HCT116 (cell line): ENCODE measurements at regions not wholly inside any gene's neighbourhood (a gene's known extent, or its start where the extent isn't known, plus 50 kb on each side); places are given as distances from the start of the nearest gene placed in this dataset.

ENCODE experiments used
- ATAC-seq: fragments of 200-7000 bp; cut with Tn5 transposase; 2 replicates; pipeline ENCODE4 v1.9.1; 2020; ENCODE audit warnings: mild to moderate bottlenecking, moderate library complexity
- BruUV-seq: library from RNA; stranded (reverse); fragments of 400-500 nt; replicated peaks from 2 replicates; lab custom pipeline; 2021; lab: Mats Ljungman, UMichigan
- CTCF ChIA-PET: fragments of 300-600 bp; sonication (Branson Sonifier 250); formaldehyde crosslinking; loops from one replicate; lab custom pipeline; 2021; ENCODE audit warnings: antibody characterized with exemption; lab: Charles Lee
- POLR2A ChIA-PET: fragments of 300-600, 350-600 bp; sonication (Branson Sonifier 250); formaldehyde crosslinking; loops from one replicate; lab custom pipeline; 2021; ENCODE audit warnings: antibody characterized with exemption; lab: Charles Lee
- RAD21 ChIA-PET, 2 experiments: fragments of 300-600 bp; sonication (Branson Sonifier 250); formaldehyde crosslinking; loops; one replicate each; lab custom pipeline; 2023; ENCODE audit warnings: low total read pairs in 2 of 2; ENCODE audit not compliant: uncharacterized antibody in 2 of 2, unreplicated experiment in 2 of 2, low non-redundant PET in 1 of 2; lab: Charles Lee
- DNase-seq: peaks from one replicate; pipeline ENCODE4 v3.0.0-alpha.2; 2010; ENCODE audit warnings: low read depth, low spot score
- H2AFZ ChIP-seq: fragments of 200-600 bp; shearing (Covaris generic), sonication (generic); 2 replicates; pipeline ENCODE4 v1.6.1; 2017; ENCODE audit warnings: low read depth, mixed run types, mixed read lengths, antibody characterized with exemption, low read length; ENCODE audit not compliant: poor library complexity, severe bottlenecking
- H3K27ac ChIP-seq: 2 replicates; pipeline ENCODE4 v1.5.1; 2012; ENCODE audit warnings: low read depth, low read length
- H3K27me3 ChIP-seq: fragments of 200-600 bp; sonication (generic); 2 replicates; pipeline ENCODE4 v1.6.1; 2016; ENCODE audit warnings: mixed run types, low read length, mixed read lengths; ENCODE audit not compliant: insufficient read depth
- H3K36me3 ChIP-seq, 2 experiments: fragments of 200-500 bp in 1 of 2; fragments of 200-600 bp in 1 of 2; sonication (Bioruptor generic) in 1 of 2; sonication (generic) in 1 of 2; 2 replicates each; pipeline versions ENCODE4 v1.5.1 to v1.6.1; 2014 to 2016; ENCODE audit warnings: low read length in 2 of 2, inconsistent platforms in 1 of 2, mixed read lengths in 1 of 2, mixed run types in 1 of 2; ENCODE audit not compliant: insufficient read depth in 2 of 2, control insufficient read depth in 1 of 2
- H3K4me1 ChIP-seq, 2 experiments: fragments of 200-600 bp in 1 of 2; sonication (generic) in 1 of 2; 2 replicates each; pipeline versions ENCODE4 v1.5.1 to v1.6.1; 2012 to 2017; ENCODE audit warnings: low read length in 2 of 2, inconsistent platforms in 1 of 2, mild to moderate bottlenecking in 1 of 2, mixed read lengths in 1 of 2, mixed run types in 1 of 2, moderate library complexity in 1 of 2; ENCODE audit not compliant: insufficient read depth in 2 of 2, control insufficient read depth in 1 of 2
- H3K4me2 ChIP-seq: fragments of 200-600 bp; sonication (generic); 2 replicates; pipeline ENCODE4 v1.6.1; 2017; ENCODE audit warnings: mixed run types, low read length, mixed read lengths
- H3K4me3 ChIP-seq, 2 experiments: fragments of 200-600 bp in 1 of 2; sonication (generic) in 1 of 2; replicated peaks in 1 of 2; 2 replicates each; pipeline ENCODE4 v1.5.1; 2011 to 2016; ENCODE audit warnings: low read length in 2 of 2, control low read depth in 1 of 2, low read depth in 1 of 2, mild to moderate bottlenecking in 1 of 2, mixed read lengths in 1 of 2, mixed run types in 1 of 2
- H3K79me2 ChIP-seq: fragments of 200-600 bp; sonication (generic); 2 replicates; pipeline ENCODE4 v1.6.1; 2017; ENCODE audit warnings: mild to moderate bottlenecking, mixed run types, low read length, moderate library complexity, mixed read lengths; ENCODE audit not compliant: insufficient read depth
- H3K9ac ChIP-seq: fragments of 200-600 bp; sonication (generic); 2 replicates; pipeline ENCODE4 v1.6.1; 2016; ENCODE audit warnings: low read length, mixed read lengths
- H3K9me2 ChIP-seq: fragments of 200-600 bp; sonication (generic), shearing (Covaris generic); 2 replicates; pipeline ENCODE4 v1.6.1; 2017; ENCODE audit warnings: mixed run types, mild to moderate bottlenecking, moderate library complexity; ENCODE audit not compliant: insufficient read depth
- H3K9me3 ChIP-seq, 2 experiments: fragments of 200-500 bp in 1 of 2; fragments of 200-600 bp in 1 of 2; sonication (Bioruptor generic) in 1 of 2; sonication (generic) in 1 of 2; 2 replicates each; pipeline ENCODE4 v1.6.1; 2014 to 2017; ENCODE audit warnings: low read length in 2 of 2, mixed read lengths in 2 of 2, inconsistent platforms in 1 of 2, low read depth in 1 of 2, mild to moderate bottlenecking in 1 of 2, mixed run types in 1 of 2, moderate library complexity in 1 of 2; ENCODE audit not compliant: control insufficient read depth in 1 of 2, insufficient read depth in 1 of 2
- H4K20me1 ChIP-seq: fragments of 200-600 bp; sonication (generic), shearing (Covaris generic); 2 replicates; pipeline ENCODE4 v1.6.1; 2017; ENCODE audit warnings: mixed run types, mild to moderate bottlenecking, moderate library complexity; ENCODE audit not compliant: insufficient read depth
- CEBPB ChIP-seq: IDR thresholded peaks from 2 replicates; pipeline ENCODE4 v1.6.1; 2012; ENCODE audit warnings: low read depth
- EGR1 ChIP-seq: IDR thresholded peaks from 2 replicates; pipeline ENCODE4 v1.6.1; 2012; ENCODE audit warnings: low read depth
- ELF1 ChIP-seq: IDR thresholded peaks from 2 replicates; pipeline ENCODE4 v1.6.1; 2012; ENCODE audit warnings: low read depth, borderline replicate concordance
- EZH2 ChIP-seq: fragments of 200-600 bp; sonication (generic); IDR thresholded peaks from 2 replicates; pipeline ENCODE4 v1.6.1; 2017; ENCODE audit warnings: antibody characterized with exemption, mixed run types
- EZH2phosphoT487 ChIP-seq: fragments of 200-600 bp; IDR thresholded peaks from 2 replicates; pipeline ENCODE4 v1.6.1; 2018; ENCODE audit warnings: antibody characterized with exemption, borderline replicate concordance
- JUND ChIP-seq: IDR thresholded peaks from 2 replicates; pipeline ENCODE4 v1.6.1; 2012
- POLR2A ChIP-seq: IDR thresholded peaks from 2 replicates; pipeline ENCODE4 v1.7.0; 2011; ENCODE audit warnings: borderline replicate concordance; ENCODE audit not compliant: insufficient read depth, insufficient read length; ENCODE audit errors: extremely low read depth
- POLR2AphosphoS5 ChIP-seq: IDR thresholded peaks from 2 replicates; pipeline ENCODE4 v1.6.1; 2011; ENCODE audit warnings: mild to moderate bottlenecking, low read depth, low read length, moderate library complexity
- SIN3A ChIP-seq: IDR thresholded peaks from 2 replicates; pipeline ENCODE4 v1.6.1; 2012; ENCODE audit warnings: low read depth
- SP1 ChIP-seq: IDR thresholded peaks from 2 replicates; pipeline ENCODE4 v1.6.1; 2012; ENCODE audit warnings: low read depth
- TCF7L2 ChIP-seq: IDR thresholded peaks from 2 replicates; pipeline ENCODE4 v1.7.0; 2011; ENCODE audit warnings: borderline replicate concordance, inconsistent platforms; ENCODE audit not compliant: insufficient read depth, insufficient read length; ENCODE audit errors: extremely low read depth
- ZFX ChIP-seq: fragments of 450-650 bp; IDR thresholded peaks from 2 replicates; pipeline ENCODE4 v1.6.1; 2017
- intact Hi-C: fragments of 100-400 bp; cut with micrococcal nuclease; formaldehyde crosslinking; loops from 2 replicates; pipeline ENCODE4 v1.10.0; 2022
- TF ChIP-seq, protein P1 (sequence below), 3 experiments: fragments of 200-600 bp in 1 of 3; sonication (generic) in 1 of 3; IDR thresholded peaks in 2 of 3; conservative IDR thresholded peaks in 1 of 3; 2 replicates each; pipeline ENCODE4 v1.5.1; 2012 to 2017; ENCODE audit warnings: low read depth in 2 of 3, low read length in 2 of 3, antibody characterized with exemption in 1 of 3, borderline replicate concordance in 1 of 3, control low read depth in 1 of 3, mild to moderate bottlenecking in 1 of 3, mixed read lengths in 1 of 3, mixed run types in 1 of 3, moderate library complexity in 1 of 3; ENCODE audit not compliant: insufficient read depth in 1 of 3
- TF ChIP-seq, protein P2 (sequence below): IDR thresholded peaks from 2 replicates; pipeline ENCODE4 v1.6.1; 2012; ENCODE audit warnings: low read depth
- TF ChIP-seq, protein P3 (sequence below): IDR thresholded peaks from 2 replicates; pipeline ENCODE4 v1.6.1; 2011; ENCODE audit warnings: mild to moderate bottlenecking, low read length, moderate library complexity; ENCODE audit not compliant: insufficient replicate concordance; ENCODE audit errors: extremely low read depth
- TF ChIP-seq, protein P4 (sequence below): IDR thresholded peaks from 2 replicates; pipeline ENCODE4 v1.6.1; 2012

DNA sequence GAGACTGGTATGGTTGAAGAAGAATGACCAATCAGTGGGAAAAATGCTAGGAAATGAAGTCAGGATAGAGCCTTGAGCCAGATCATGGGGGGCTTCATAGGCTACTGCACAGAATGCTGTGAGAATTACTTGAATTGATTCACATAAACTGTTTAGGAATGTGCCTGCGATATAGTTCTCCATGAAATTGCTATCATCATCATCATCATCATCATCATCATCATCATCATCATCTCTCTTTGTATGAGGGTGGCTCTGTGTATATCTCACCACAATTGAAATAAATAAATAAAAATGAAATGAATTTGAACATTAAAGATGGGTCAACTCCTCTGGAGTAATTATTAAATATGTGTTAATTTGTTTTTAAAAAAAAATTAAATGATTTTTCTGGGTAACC, 148.6 kb upstream of the LEF1 start (continued):
- TF ChIP-seq TCF7L2 (no peak), POLR2AphosphoS5 (no peak), ZFX (no peak), ELF1 (no peak), POLR2A (no peak), EGR1 (no peak)
- TF ChIP-seq, all 23 proteins: peak for 0

DNA sequence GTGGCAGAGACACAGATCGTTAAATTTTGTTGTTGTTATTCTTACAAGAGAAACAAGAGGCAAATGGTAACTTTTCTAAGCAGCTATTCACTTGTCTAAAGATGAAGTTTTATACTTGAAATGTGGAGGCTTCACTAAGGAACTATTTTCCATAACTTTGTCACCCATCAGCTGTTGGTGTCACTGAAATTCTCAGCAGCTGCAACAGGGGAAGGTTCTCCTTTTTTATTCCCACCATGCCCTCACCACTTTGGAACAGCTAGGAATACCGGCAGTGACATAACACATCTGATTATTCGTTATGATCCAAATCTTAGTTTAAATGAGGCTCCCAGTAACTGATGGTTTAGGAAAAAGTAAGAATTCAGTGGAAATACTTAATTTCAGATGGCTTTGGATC, 147.0 kb upstream of the LEF1 start:
- Histone ChIP-seq H3K4me1 (no peaks in the 10 kb centered on the region), H3K79me2 (no peaks in the 10 kb centered on the region), H4K20me1 (no peaks in the 10 kb centered on the region), H3K36me3 (no peaks in the 10 kb centered on the region), H3K9ac (no peak overlapping the region), H2AFZ (no peak overlapping the region), H3K4me2 (no peak overlapping the region), H3K4me3 (no peak overlapping the region), H3K9me2 (no peaks in the 10 kb centered on the region), H3K27ac (no peak overlapping the region), H3K27me3 (no peaks in the 10 kb centered on the region; the same call in 1 of the 2 replicates), H3K9me3 (no peaks in the 10 kb centered on the region)
- intact Hi-C loops, result no loop called here
- POLR2A ChIA-PET, result no interaction called here
- no TSS peak for BruUV-seq
- DNase-seq (no peak), ATAC-seq (no peak)
- RAD21 ChIA-PET, result no interaction called here
- TF ChIP-seq SIN3A (no peak), POLR2AphosphoS5 (no peak), POLR2A (no peak), ZFX (no peak), CEBPB (no peak), EZH2phosphoT487 (no peak), EGR1 (no peak), TCF7L2 (no peak), SP1 (no peak), EZH2 (no peak), JUND (no peak)
- TF ChIP-seq, protein P1, sequence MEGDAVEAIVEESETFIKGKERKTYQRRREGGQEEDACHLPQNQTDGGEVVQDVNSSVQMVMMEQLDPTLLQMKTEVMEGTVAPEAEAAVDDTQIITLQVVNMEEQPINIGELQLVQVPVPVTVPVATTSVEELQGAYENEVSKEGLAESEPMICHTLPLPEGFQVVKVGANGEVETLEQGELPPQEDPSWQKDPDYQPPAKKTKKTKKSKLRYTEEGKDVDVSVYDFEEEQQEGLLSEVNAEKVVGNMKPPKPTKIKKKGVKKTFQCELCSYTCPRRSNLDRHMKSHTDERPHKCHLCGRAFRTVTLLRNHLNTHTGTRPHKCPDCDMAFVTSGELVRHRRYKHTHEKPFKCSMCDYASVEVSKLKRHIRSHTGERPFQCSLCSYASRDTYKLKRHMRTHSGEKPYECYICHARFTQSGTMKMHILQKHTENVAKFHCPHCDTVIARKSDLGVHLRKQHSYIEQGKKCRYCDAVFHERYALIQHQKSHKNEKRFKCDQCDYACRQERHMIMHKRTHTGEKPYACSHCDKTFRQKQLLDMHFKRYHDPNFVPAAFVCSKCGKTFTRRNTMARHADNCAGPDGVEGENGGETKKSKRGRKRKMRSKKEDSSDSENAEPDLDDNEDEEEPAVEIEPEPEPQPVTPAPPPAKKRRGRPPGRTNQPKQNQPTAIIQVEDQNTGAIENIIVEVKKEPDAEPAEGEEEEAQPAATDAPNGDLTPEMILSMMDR (IDR thresholded peaks at IDR 0.05 in 2 of 3, conservative IDR thresholded peaks at IDR 0.05 in 1 of 3; ENCODE audit: borderline replicate concordance in 1 of 3, insufficient read depth in 1 of 3, low read depth in 2 of 3, low read length in 2 of 3), result no peak
- TF ChIP-seq, protein P2, sequence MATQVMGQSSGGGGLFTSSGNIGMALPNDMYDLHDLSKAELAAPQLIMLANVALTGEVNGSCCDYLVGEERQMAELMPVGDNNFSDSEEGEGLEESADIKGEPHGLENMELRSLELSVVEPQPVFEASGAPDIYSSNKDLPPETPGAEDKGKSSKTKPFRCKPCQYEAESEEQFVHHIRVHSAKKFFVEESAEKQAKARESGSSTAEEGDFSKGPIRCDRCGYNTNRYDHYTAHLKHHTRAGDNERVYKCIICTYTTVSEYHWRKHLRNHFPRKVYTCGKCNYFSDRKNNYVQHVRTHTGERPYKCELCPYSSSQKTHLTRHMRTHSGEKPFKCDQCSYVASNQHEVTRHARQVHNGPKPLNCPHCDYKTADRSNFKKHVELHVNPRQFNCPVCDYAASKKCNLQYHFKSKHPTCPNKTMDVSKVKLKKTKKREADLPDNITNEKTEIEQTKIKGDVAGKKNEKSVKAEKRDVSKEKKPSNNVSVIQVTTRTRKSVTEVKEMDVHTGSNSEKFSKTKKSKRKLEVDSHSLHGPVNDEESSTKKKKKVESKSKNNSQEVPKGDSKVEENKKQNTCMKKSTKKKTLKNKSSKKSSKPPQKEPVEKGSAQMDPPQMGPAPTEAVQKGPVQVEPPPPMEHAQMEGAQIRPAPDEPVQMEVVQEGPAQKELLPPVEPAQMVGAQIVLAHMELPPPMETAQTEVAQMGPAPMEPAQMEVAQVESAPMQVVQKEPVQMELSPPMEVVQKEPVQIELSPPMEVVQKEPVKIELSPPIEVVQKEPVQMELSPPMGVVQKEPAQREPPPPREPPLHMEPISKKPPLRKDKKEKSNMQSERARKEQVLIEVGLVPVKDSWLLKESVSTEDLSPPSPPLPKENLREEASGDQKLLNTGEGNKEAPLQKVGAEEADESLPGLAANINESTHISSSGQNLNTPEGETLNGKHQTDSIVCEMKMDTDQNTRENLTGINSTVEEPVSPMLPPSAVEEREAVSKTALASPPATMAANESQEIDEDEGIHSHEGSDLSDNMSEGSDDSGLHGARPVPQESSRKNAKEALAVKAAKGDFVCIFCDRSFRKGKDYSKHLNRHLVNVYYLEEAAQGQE, result no peak
- TF ChIP-seq, protein P3, sequence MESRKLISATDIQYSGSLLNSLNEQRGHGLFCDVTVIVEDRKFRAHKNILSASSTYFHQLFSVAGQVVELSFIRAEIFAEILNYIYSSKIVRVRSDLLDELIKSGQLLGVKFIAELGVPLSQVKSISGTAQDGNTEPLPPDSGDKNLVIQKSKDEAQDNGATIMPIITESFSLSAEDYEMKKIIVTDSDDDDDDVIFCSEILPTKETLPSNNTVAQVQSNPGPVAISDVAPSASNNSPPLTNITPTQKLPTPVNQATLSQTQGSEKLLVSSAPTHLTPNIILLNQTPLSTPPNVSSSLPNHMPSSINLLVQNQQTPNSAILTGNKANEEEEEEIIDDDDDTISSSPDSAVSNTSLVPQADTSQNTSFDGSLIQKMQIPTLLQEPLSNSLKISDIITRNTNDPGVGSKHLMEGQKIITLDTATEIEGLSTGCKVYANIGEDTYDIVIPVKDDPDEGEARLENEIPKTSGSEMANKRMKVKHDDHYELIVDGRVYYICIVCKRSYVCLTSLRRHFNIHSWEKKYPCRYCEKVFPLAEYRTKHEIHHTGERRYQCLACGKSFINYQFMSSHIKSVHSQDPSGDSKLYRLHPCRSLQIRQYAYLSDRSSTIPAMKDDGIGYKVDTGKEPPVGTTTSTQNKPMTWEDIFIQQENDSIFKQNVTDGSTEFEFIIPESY, result no peak
- TF ChIP-seq, protein P4, sequence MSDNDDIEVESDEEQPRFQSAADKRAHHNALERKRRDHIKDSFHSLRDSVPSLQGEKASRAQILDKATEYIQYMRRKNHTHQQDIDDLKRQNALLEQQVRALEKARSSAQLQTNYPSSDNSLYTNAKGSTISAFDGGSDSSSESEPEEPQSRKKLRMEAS, result no peak
- CTCF ChIA-PET, result no interaction called here
